IMR-90 (cell line): ENCODE measurements at regions not wholly inside any gene's neighbourhood (a gene's known extent, or its start where the extent isn't known, plus 50 kb on each side); places are given as distances from the start of the nearest gene placed in this dataset.

Experiments
- ATAC-seq: fragments of 200-7000 bp; cut with Tn5 transposase; 2 replicates; pipeline ENCODE4 v1.9.1; 2020; ENCODE audit warnings: low read depth, mild to moderate bottlenecking, moderate library complexity
- BruUV-seq: library from RNA; stranded (reverse); fragments of 400-500 nt; replicated peaks from 2 replicates; lab custom pipeline; 2021; lab: Mats Ljungman, UMichigan
- CTCF ChIA-PET: fragments of 300-600 bp; formaldehyde crosslinking; extraction: SDS; loops from one replicate; lab custom pipeline; 2021; ENCODE audit warnings: antibody characterized with exemption; lab: Yijun Ruan, JAX
- POLR2A ChIA-PET: fragments of 300-600 bp; sonication (Branson Sonifier 250); formaldehyde crosslinking; loops from one replicate; lab custom pipeline; 2022; ENCODE audit warnings: antibody characterized with exemption; ENCODE audit not compliant: unreplicated experiment; lab: Charles Lee
- DNase-seq: peaks from one replicate; pipeline ENCODE4 v3.0.0; 2013
- H2AFZ ChIP-seq: replicated peaks from 2 replicates; pipeline ENCODE3; 2013; ENCODE audit warnings: low read length, mild to moderate bottlenecking; ENCODE audit not compliant: poor library complexity
- H2AK5ac ChIP-seq: 2 replicates; pipeline ENCODE4 v1.6.1; 2013; ENCODE audit warnings: low read depth, low read length, inconsistent platforms
- H2AK9ac ChIP-seq: replicated peaks from 2 replicates; pipeline ENCODE3; 2013; ENCODE audit warnings: mild to moderate bottlenecking, low read depth, low read length, moderate library complexity; ENCODE audit not compliant: poor library complexity
- H2BK120ac ChIP-seq: 2 replicates; pipeline ENCODE4 v1.6.1; 2013; ENCODE audit warnings: low read depth, low read length, inconsistent platforms
- H2BK15ac ChIP-seq: 3 replicates; pipeline ENCODE4 v1.6.1; 2013; ENCODE audit warnings: low read depth, low read length, inconsistent platforms
- H2BK20ac ChIP-seq: 2 replicates; pipeline ENCODE4 v1.6.1; 2013; ENCODE audit warnings: low read depth, mild to moderate bottlenecking, inconsistent platforms, low read length, moderate library complexity
- H2BK5ac ChIP-seq: 2 replicates; pipeline ENCODE4 v1.6.1; 2013; ENCODE audit warnings: mild to moderate bottlenecking, low read depth, low read length, inconsistent platforms; ENCODE audit not compliant: poor library complexity, severe bottlenecking
- H3K14ac ChIP-seq: replicated peaks from 2 replicates; pipeline ENCODE4 v1.6.1; 2013; ENCODE audit warnings: low read depth, low read length, inconsistent platforms
- H3K18ac ChIP-seq: 2 replicates; pipeline ENCODE4 v1.6.1; 2013; ENCODE audit warnings: low read depth, low read length, control low read depth
- H3K23ac ChIP-seq: 2 replicates; pipeline ENCODE4 v1.6.1; 2013; ENCODE audit warnings: low read depth, low read length, inconsistent platforms
- H3K27ac ChIP-seq: 2 replicates; pipeline ENCODE4 v1.5.1; 2013; ENCODE audit warnings: mild to moderate bottlenecking, control low read depth, low read length; ENCODE audit not compliant: insufficient read depth
- H3K27me3 ChIP-seq: 2 replicates; pipeline ENCODE4 v1.6.1; 2013; ENCODE audit warnings: low read length; ENCODE audit not compliant: control insufficient read depth, insufficient read depth
- H3K36me3 ChIP-seq: 2 replicates; pipeline ENCODE4 v1.6.1; 2013; ENCODE audit warnings: low read length, mixed read lengths; ENCODE audit not compliant: control insufficient read depth, insufficient read depth
- H3K4ac ChIP-seq: 2 replicates; pipeline ENCODE4 v1.6.1; 2013; ENCODE audit warnings: low read depth, low read length, inconsistent platforms
- H3K4me1 ChIP-seq: 2 replicates; pipeline ENCODE4 v1.6.1; 2013; ENCODE audit warnings: low read length, mixed read lengths; ENCODE audit not compliant: control insufficient read depth, insufficient read depth
- H3K4me2 ChIP-seq: 2 replicates; pipeline ENCODE4 v1.6.1; 2013; ENCODE audit warnings: low read depth, mild to moderate bottlenecking, control low read depth, low read length, moderate library complexity
- H3K4me3 ChIP-seq: 2 replicates; pipeline ENCODE4 v1.5.1; 2013; ENCODE audit warnings: low read depth, mild to moderate bottlenecking, control low read depth, low read length, moderate library complexity; ENCODE audit not compliant: insufficient read depth
- H3K56ac ChIP-seq: 2 replicates; pipeline ENCODE4 v1.6.1; 2013; ENCODE audit warnings: low read length, inconsistent platforms; ENCODE audit not compliant: insufficient read depth; ENCODE audit errors: extremely low read depth
- H3K79me1 ChIP-seq, 2 experiments: 2 replicates each; pipeline ENCODE4 v1.6.1; 2013; ENCODE audit warnings: low read length in 2 of 2, inconsistent platforms in 1 of 2, low read depth in 1 of 2
- H3K9ac ChIP-seq: 2 replicates; pipeline ENCODE4 v1.6.1; 2013; ENCODE audit warnings: low read depth, low read length, control low read depth
- H3K9me1 ChIP-seq: 2 replicates; pipeline ENCODE4 v1.6.1; 2013; ENCODE audit warnings: low read length, inconsistent platforms; ENCODE audit not compliant: insufficient read depth
- H3K9me3 ChIP-seq: 2 replicates; pipeline ENCODE4 v1.6.1; 2013; ENCODE audit warnings: low read length; ENCODE audit not compliant: control insufficient read depth, insufficient read depth
- H4K20me1 ChIP-seq: 2 replicates; pipeline ENCODE4 v1.6.1; 2013; ENCODE audit warnings: low read length, inconsistent platforms; ENCODE audit not compliant: insufficient read depth
- H4K5ac ChIP-seq: 2 replicates; pipeline ENCODE4 v1.6.1; 2013; ENCODE audit warnings: mild to moderate bottlenecking, low read depth, low read length, control low read depth
- H4K8ac ChIP-seq, 2 experiments: 2 replicates each; pipeline ENCODE4 v1.6.1; 2013; ENCODE audit warnings: low read depth in 2 of 2, low read length in 2 of 2, control low read depth in 1 of 2, inconsistent platforms in 1 of 2
- H4K91ac ChIP-seq: 2 replicates; pipeline ENCODE4 v1.6.1; 2013; ENCODE audit warnings: low read depth, low read length, inconsistent platforms; ENCODE audit not compliant: insufficient read depth
- BHLHE40 ChIP-seq: fragments of 150-350 bp; IDR thresholded peaks from 2 replicates; pipeline ENCODE4 v1.6.1; 2016; ENCODE audit warnings: mild to moderate bottlenecking, low read depth, low read length
- MAZ ChIP-seq: IDR thresholded peaks from 2 replicates; pipeline ENCODE4 v1.6.1; 2012; ENCODE audit warnings: low read depth, mild to moderate bottlenecking, low read length, improper control_type of control experiment, moderate library complexity, borderline replicate concordance
- RAD21 ChIP-seq: IDR thresholded peaks from 2 replicates; pipeline ENCODE4 v1.6.1; 2012; ENCODE audit warnings: low read length, improper control_type of control experiment
- SMC3 ChIP-seq: fragments of 150-350 bp; IDR thresholded peaks from 2 replicates; pipeline ENCODE4 v1.6.1; 2016; ENCODE audit warnings: low read depth, mild to moderate bottlenecking, antibody characterized with exemption, low read length, moderate library complexity
- WGBS, 2 experiments: methylation state at CpG; one replicate each; pipeline versions ENCODE4 v1.1.5 to v1.1.7; 2013; ENCODE audit warnings: missing lambda C conversion rate in 2 of 2; ENCODE audit not compliant: insufficient read length in 1 of 2; ENCODE audit errors: extremely low coverage in 2 of 2; 5-methylcytosine and 5-hydroxymethylcytosine counted together
- dilution Hi-C: fragments of 300-500 bp; cut with HindIII; formaldehyde crosslinking; loops from one replicate; pipeline ENCODE4 v1.14.3; 2018; ENCODE audit warnings: low sequenced_read_pairs; ENCODE audit not compliant: unreplicated experiment
- in situ Hi-C: fragments of 300-500 bp; cut with MboI; formaldehyde crosslinking; loops from 3 replicates; pipeline ENCODE4 v1.14.3; 2019; ENCODE audit warnings: low sequenced_read_pairs, inconsistent platforms, mixed read lengths
- intact Hi-C: fragments of 100-400 bp; cut with micrococcal nuclease; formaldehyde crosslinking; loops from 2 replicates; pipeline ENCODE4 v1.10.0; 2022
- TF ChIP-seq, protein P1 (sequence below): conservative IDR thresholded peaks from 2 replicates; pipeline ENCODE4 v1.5.1; 2012; ENCODE audit warnings: mild to moderate bottlenecking, low read depth, low read length, improper control_type of control experiment

- Histone ChIP-seq H4K5ac (no peak overlapping the region), H3K23ac (no peak overlapping the region), H3K18ac (no peak overlapping the region), H3K4me1 (no peaks in the 10 kb centered on the region), H3K9me1 (no peaks in the 10 kb centered on the region), H3K79me1 (no peaks in the 10 kb centered on the region), H3K27ac (no peak overlapping the region), H3K9me3 (no peaks in the 10 kb centered on the region), H3K4ac (no peak overlapping the region), H3K4me3 (no peak overlapping the region), H4K91ac (no peak overlapping the region), H3K36me3 (no peaks in the 10 kb centered on the region), H2BK5ac (no peak overlapping the region), H3K14ac (no peak overlapping the region), H2AFZ (no peak overlapping the region), H2BK120ac (no peak overlapping the region), H2BK20ac (no peak overlapping the region), H3K9ac (no peak overlapping the region), H2AK5ac (no peak overlapping the region), H3K4me2 (no peak overlapping the region), H4K20me1 (no peaks in the 10 kb centered on the region), H2AK9ac (no peak overlapping the region), H3K56ac (no peak overlapping the region), H2BK15ac (no peak overlapping the region), H3K27me3 (no peaks in the 10 kb centered on the region), H4K8ac (no peak overlapping the region)
- dilution Hi-C loops = no loop called here
- BruUV-seq = no TSS peak
- intact Hi-C loops = loop anchor here (1.0 to 10.0 kb wide), 5 partner anchors 123 to 1172 kb away; partner anchors contain the start of gene LMO4
- DNase-seq = peak; percentile 55
- peak; percentile 82 for ATAC-seq
- WGBS, 2 experiments = no CpG with 5 or more reads among the region's 4 CpGs
- in situ Hi-C loops = no loop called here
- POLR2A ChIA-PET = no interaction called here
- CTCF ChIA-PET = interaction anchor here (1.0 kb wide), 1 partner anchor 193 kb away, joined by 3 read pairs; no protein-coding TSS in a partner anchor
- peak; percentile 67 for TF ChIP-seq SMC3
- peak; percentile 72 for TF ChIP-seq RAD21
- TF ChIP-seq BHLHE40 = no peak
- TF ChIP-seq, protein P1, sequence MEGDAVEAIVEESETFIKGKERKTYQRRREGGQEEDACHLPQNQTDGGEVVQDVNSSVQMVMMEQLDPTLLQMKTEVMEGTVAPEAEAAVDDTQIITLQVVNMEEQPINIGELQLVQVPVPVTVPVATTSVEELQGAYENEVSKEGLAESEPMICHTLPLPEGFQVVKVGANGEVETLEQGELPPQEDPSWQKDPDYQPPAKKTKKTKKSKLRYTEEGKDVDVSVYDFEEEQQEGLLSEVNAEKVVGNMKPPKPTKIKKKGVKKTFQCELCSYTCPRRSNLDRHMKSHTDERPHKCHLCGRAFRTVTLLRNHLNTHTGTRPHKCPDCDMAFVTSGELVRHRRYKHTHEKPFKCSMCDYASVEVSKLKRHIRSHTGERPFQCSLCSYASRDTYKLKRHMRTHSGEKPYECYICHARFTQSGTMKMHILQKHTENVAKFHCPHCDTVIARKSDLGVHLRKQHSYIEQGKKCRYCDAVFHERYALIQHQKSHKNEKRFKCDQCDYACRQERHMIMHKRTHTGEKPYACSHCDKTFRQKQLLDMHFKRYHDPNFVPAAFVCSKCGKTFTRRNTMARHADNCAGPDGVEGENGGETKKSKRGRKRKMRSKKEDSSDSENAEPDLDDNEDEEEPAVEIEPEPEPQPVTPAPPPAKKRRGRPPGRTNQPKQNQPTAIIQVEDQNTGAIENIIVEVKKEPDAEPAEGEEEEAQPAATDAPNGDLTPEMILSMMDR = peak; percentile 65
- no peak for TF ChIP-seq MAZ
These were observed 381.1 kb upstream of the PKN2 start for GRCh38 chr1:88302843-88303486.
